K562 (cell line): ENCODE measurements at regions not wholly inside any gene's neighbourhood (a gene's known extent, or its start where the extent isn't known, plus 50 kb on each side); places are given as distances from the start of the nearest gene placed in this dataset.

Source experiments
- ATAC-seq: fragments of 200-7000 bp; cut with Tn5 transposase; 3 replicates; pipeline ENCODE4 v1.9.1; 2020; ENCODE audit warnings: moderate library complexity
- BruUV-seq: library from RNA; stranded (reverse); fragments of 400-500 nt; replicated peaks from 2 replicates; lab custom pipeline; 2021; lab: Mats Ljungman, UMichigan
- CTCF ChIA-PET: fragments of 300-600 bp; formaldehyde crosslinking; extraction: SDS; loops from one replicate; lab custom pipeline; 2021; ENCODE audit warnings: low intra/inter-chr PET ratio; lab: Yijun Ruan, JAX
- POLR2A ChIA-PET: fragments of 300-600, 350-650 bp; sonication (Branson Sonifier 250); formaldehyde crosslinking; extraction: SDS; loops from one replicate; lab custom pipeline; 2021; ENCODE audit warnings: antibody characterized with exemption, inconsistent platforms; lab: Yijun Ruan, JAX
- DNase-seq, 4 experiments: peaks; one replicate each; pipeline versions ENCODE4 v3.0.0 to v3.0.0-alpha.2; 2011 to 2018; ENCODE audit warnings: low spot score in 3 of 4, mixed read lengths in 3 of 4; ENCODE audit errors: extremely low read depth in 1 of 4
- FAIRE-seq: peaks from 2 replicates; lab custom pipeline; 2011; peaks lifted over from hg19 to GRCh38; lab: Jason Lieb, UNC
- H2AFZ ChIP-seq: 2 replicates; pipeline ENCODE4 v1.6.0; 2011; ENCODE audit warnings: low read depth, low read length, control low read depth, inconsistent platforms
- H3K27ac ChIP-seq: fragments of 200-600 bp; 3 replicates; pipeline ENCODE4 v1.8.0; 2011; ENCODE audit warnings: low read depth, mild to moderate bottlenecking, control low read depth, inconsistent platforms, low read length, moderate library complexity, mixed read lengths; ENCODE audit errors: extremely low read depth
- H3K27me3 ChIP-seq, 2 experiments: fragments of 300-600 bp in 1 of 2; 2 replicates in 1 of 2; 3 replicates in 1 of 2; pipeline versions ENCODE4 v1.6.0 to v1.8.0; 2011; ENCODE audit warnings: inconsistent platforms in 2 of 2, low read length in 2 of 2, mild to moderate bottlenecking in 1 of 2, mixed read lengths in 1 of 2, moderate library complexity in 1 of 2; ENCODE audit not compliant: control insufficient read depth in 2 of 2, insufficient read depth in 2 of 2
- H3K36me3 ChIP-seq: fragments of 300-600 bp; 3 replicates; pipeline ENCODE4 v1.8.0; 2011; ENCODE audit warnings: mild to moderate bottlenecking, low read length, inconsistent platforms; ENCODE audit not compliant: control insufficient read depth, insufficient read depth
- H3K4me1 ChIP-seq, 2 experiments: fragments of 200-600 bp in 1 of 2; replicated peaks in 1 of 2; 2 replicates in 1 of 2; 3 replicates in 1 of 2; pipeline versions ENCODE4 v1.5.1 to v1.8.0; 2011; ENCODE audit warnings: inconsistent platforms in 2 of 2, low read length in 2 of 2, mild to moderate bottlenecking in 1 of 2, mixed read lengths in 1 of 2, moderate library complexity in 1 of 2; ENCODE audit not compliant: control insufficient read depth in 2 of 2, insufficient read depth in 2 of 2
- H3K4me2 ChIP-seq: 2 replicates; pipeline ENCODE4 v1.6.1; 2011; ENCODE audit warnings: low read length, control low read depth, inconsistent platforms, mixed read lengths; ENCODE audit not compliant: insufficient read depth
- H3K4me3 ChIP-seq: fragments of 200-600 bp; sonication (generic), shearing (Covaris generic); 2 replicates; pipeline ENCODE4 v1.5.1; 2016; ENCODE audit warnings: control low read depth, inconsistent platforms
- H3K79me2 ChIP-seq: fragments of 200-600 bp; 3 replicates; pipeline ENCODE4 v1.8.0; 2011; ENCODE audit warnings: low read length, inconsistent platforms; ENCODE audit not compliant: control insufficient read depth, insufficient read depth
- H3K9ac ChIP-seq, 2 experiments: 2 replicates each; pipeline versions ENCODE4 v1.6.0 to v1.6.1; 2011; ENCODE audit warnings: low read depth in 2 of 2, low read length in 2 of 2, control low read depth in 1 of 2, inconsistent platforms in 1 of 2, mild to moderate bottlenecking in 1 of 2, mixed read lengths in 1 of 2; ENCODE audit not compliant: insufficient read depth in 1 of 2
- H3K9me1 ChIP-seq: one replicate; pipeline ENCODE4 v1.6.0; 2011; ENCODE audit warnings: inconsistent platforms, mild to moderate bottlenecking, low read length, moderate library complexity; ENCODE audit not compliant: control insufficient read depth, insufficient read depth
- H3K9me3 ChIP-seq: replicated peaks from 2 replicates; pipeline ENCODE4 v1.5.1; 2011; ENCODE audit warnings: low read depth, low read length, inconsistent platforms; ENCODE audit not compliant: control insufficient read depth, insufficient read depth
- H4K20me1 ChIP-seq: replicated peaks from 2 replicates; pipeline ENCODE4 v1.6.1; 2011; ENCODE audit warnings: low read length, inconsistent platforms, mixed read lengths; ENCODE audit not compliant: control insufficient read depth, insufficient read depth
- E2F3 ChIP-seq: fragments of 250-450 bp; sonication (Bioruptor Pico); IDR thresholded peaks from 2 replicates; pipeline ENCODE4 v1.4.0; 2020; ENCODE audit warnings: mild to moderate bottlenecking
- NCOR1 ChIP-seq: fragments of 450-650 bp; IDR thresholded peaks from 2 replicates; pipeline ENCODE4 v1.6.1; 2016; ENCODE audit warnings: mild to moderate bottlenecking, moderate library complexity
- SMAD3 ChIP-seq: fragments of 450-650 bp; formaldehyde crosslinking; conservative IDR thresholded peaks from 2 replicates; pipeline ENCODE4 v1.4.0; 2020; ENCODE audit warnings: mild to moderate bottlenecking
- ZEB2 ChIP-seq: fragments of 450-650 bp; IDR thresholded peaks from 2 replicates; pipeline ENCODE4 v1.6.1; 2016
- WGBS: fragments of 100-300 bp; shearing (Covaris generic); methylation state at CpG from one replicate; pipeline ENCODE4 v1.1.6; 2016; ENCODE audit warnings: low coverage, mixed read lengths; ENCODE audit not compliant: insufficient coverage; ENCODE audit errors: missing lambda C conversion rate; 5-methylcytosine and 5-hydroxymethylcytosine counted together
- in situ Hi-C: fragments of 300-500 bp; cut with MboI; formaldehyde crosslinking; loops from 4 replicates; pipeline ENCODE4 v1.15.0; 2018; ENCODE audit warnings: inconsistent platforms, mixed read lengths
- intact Hi-C: fragments of 100-400 bp; cut with micrococcal nuclease; formaldehyde crosslinking; loops from 2 replicates; pipeline ENCODE4 v1.14.2; 2022
- TF ChIP-seq, protein P1 (sequence below): fragments of 450-650 bp; formaldehyde crosslinking; IDR thresholded peaks from 2 replicates; pipeline ENCODE4 v1.4.0; 2022; ENCODE audit warnings: mild to moderate bottlenecking, moderate library complexity
- TF ChIP-seq, protein P2 (sequence below): sonication (generic); formaldehyde crosslinking; IDR thresholded peaks from 2 replicates; pipeline ENCODE4 v1.8.0; 2022; ENCODE audit warnings: mild to moderate bottlenecking, low read depth, missing genetic modification reagents
- TF ChIP-seq, protein P3 (sequence below): fragments of 250-450 bp; sonication (Bioruptor Pico); IDR thresholded peaks from 2 replicates; pipeline ENCODE4 v1.8.0; 2022; ENCODE audit warnings: moderate library complexity, mild to moderate bottlenecking, inconsistent platforms

DNA sequence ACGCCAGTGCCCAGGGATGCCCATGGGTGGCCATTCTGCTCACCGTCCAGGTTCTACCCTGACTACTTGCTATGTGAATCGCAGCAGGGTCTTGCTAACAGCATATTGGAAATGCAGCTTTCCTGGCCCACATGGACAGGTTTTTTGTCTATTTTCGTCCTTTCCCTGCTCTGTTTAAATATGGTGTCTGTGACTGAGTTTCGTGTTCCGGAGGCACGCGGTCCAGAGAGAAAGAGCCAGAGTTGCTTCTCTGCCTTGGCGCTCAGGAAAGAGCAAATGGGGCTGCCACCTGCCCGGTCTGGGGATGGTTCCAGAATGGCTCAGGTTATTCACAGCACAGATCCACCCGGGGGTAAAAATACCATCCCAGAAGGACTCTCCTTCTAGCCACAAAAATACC lies 456.2 kb downstream of the BCL11A start (continued):
- no peak for TF ChIP-seq ZEB2
- TF ChIP-seq, protein P1, sequence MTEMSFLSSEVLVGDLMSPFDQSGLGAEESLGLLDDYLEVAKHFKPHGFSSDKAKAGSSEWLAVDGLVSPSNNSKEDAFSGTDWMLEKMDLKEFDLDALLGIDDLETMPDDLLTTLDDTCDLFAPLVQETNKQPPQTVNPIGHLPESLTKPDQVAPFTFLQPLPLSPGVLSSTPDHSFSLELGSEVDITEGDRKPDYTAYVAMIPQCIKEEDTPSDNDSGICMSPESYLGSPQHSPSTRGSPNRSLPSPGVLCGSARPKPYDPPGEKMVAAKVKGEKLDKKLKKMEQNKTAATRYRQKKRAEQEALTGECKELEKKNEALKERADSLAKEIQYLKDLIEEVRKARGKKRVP (CRISPR knock-in tag) = no peak

DNA sequence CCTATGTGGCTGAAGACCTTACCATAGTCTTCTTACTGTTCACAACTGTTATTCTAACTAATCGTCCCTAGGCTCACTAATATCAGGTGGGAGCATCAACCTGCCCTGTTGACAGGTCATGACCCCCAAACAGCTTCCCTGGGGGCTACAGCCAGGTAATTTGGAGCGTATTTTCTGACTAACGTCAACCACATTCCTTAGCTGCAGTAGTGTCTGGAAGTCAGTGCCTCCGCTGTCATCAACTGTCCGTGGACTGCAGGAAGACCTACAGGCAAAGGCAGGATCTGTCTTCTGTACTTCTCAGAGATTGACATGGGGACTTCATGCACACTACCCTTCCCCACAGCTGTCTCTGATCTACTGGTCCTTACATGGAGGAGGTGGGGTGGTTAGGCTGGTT lies 456.9 kb downstream of the BCL11A start:
- Histone ChIP-seq H2AFZ (no peak overlapping the region), H3K4me2 (no peak overlapping the region), H3K9me3 (no peaks in the 10 kb centered on the region), H3K79me2 (no peaks in the 10 kb centered on the region), H3K27me3 (no peaks in the 10 kb centered on the region), H3K9me1 (no peaks in the 10 kb centered on the region), H4K20me1 (no peaks in the 10 kb centered on the region), H3K27ac (no peak overlapping the region), H3K9ac (no peak overlapping the region), H3K4me1 (no peaks in the 10 kb centered on the region), H3K4me3 (no peak overlapping the region), H3K36me3 (no peaks in the 10 kb centered on the region)
- DNase-seq (no peak), FAIRE-seq (peak; percentile 15), ATAC-seq (no peak)
- POLR2A ChIA-PET = no interaction called here
- no peak for TF ChIP-seq SMAD3
- in situ Hi-C loops (no loop called here), intact Hi-C loops (no loop called here)
- no TSS peak for BruUV-seq
- 0% methylated on average over 5 of the region's 5 CpGs for WGBS
- CTCF ChIA-PET = no interaction called here

DNA sequence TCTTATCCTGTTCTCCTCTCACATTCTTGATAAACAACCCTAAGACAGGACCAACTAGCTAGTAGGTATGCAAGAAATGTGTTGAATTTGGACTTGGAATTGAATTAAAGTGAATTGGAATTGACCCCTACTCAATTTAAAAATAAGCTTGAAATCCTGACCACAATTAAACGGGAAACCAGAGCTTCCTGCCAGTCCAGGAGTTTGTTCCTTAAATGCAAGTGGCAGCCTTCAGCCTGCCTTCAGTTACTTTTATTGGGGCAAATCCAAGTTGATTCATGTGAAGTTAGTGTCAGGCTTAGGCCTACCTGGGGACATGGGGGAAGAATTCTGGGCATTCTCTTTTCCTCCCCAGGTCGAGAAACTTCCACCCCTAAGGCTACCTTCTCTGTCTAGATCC lies 457.6 kb downstream of the BCL11A start:
- no peak for FAIRE-seq
- BruUV-seq = no TSS peak
- CTCF ChIA-PET = no interaction called here

More for the DNA sequence above, 457.6 kb downstream of the BCL11A start:
- Histone ChIP-seq H3K4me1 (no peaks in the 10 kb centered on the region), H3K36me3 (no peaks in the 10 kb centered on the region), H4K20me1 (no peaks in the 10 kb centered on the region), H3K27ac (no peak overlapping the region), H3K79me2 (no peaks in the 10 kb centered on the region), H3K4me3 (no peak overlapping the region), H3K9ac (no peak overlapping the region), H3K4me2 (no peak overlapping the region), H3K27me3 (no peaks in the 10 kb centered on the region), H2AFZ (no peak overlapping the region), H3K9me3 (no peaks in the 10 kb centered on the region), H3K9me1 (no peaks in the 10 kb centered on the region)
- intact Hi-C loops = no loop called here
- DNase-seq = no peak
- POLR2A ChIA-PET = no interaction called here
- no peak for ATAC-seq
- TF ChIP-seq NCOR1 (no peak), E2F3 (CRISPR knock-in tag) (no peak)
- TF ChIP-seq, protein P2, sequence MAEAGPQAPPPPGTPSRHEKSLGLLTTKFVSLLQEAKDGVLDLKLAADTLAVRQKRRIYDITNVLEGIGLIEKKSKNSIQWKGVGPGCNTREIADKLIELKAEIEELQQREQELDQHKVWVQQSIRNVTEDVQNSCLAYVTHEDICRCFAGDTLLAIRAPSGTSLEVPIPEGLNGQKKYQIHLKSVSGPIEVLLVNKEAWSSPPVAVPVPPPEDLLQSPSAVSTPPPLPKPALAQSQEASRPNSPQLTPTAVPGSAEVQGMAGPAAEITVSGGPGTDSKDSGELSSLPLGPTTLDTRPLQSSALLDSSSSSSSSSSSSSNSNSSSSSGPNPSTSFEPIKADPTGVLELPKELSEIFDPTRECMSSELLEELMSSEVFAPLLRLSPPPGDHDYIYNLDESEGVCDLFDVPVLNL (CRISPR knock-in tag) = no peak
- TF ChIP-seq, protein P3, sequence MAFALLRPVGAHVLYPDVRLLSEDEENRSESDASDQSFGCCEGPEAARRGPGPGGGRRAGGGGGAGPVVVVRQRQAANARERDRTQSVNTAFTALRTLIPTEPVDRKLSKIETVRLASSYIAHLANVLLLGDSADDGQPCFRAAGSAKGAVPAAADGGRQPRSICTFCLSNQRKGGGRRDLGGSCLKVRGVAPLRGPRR (CRISPR knock-in tag) = no peak
- in situ Hi-C loops = no loop called here
- WGBS = 0% methylated on average over 1 of the region's 2 CpGs
